VCaP (cell line): ENCODE measurements at regions not wholly inside any gene's neighbourhood (a gene's known extent, or its start where the extent isn't known, plus 50 kb on each side); places are given as distances from the start of the nearest gene placed in this dataset.

Experiments
- H3K27ac ChIP-seq: fragments of 450-650 bp; 2 replicates; pipeline ENCODE4 v1.5.1; 2017
- CTCF ChIP-seq: fragments of 450-650 bp; conservative IDR thresholded peaks from 2 replicates; pipeline ENCODE4 v1.5.1; 2017; ENCODE audit warnings: mild to moderate bottlenecking, moderate library complexity

GRCh38 chr3:117822416-117822815 lies 1112.8 kb downstream of the TUSC7 start:
- TF ChIP-seq CTCF = no peak
- H3K27ac ChIP-seq = no peak overlapping the region

GRCh38 chr3:117836296-117836695 lies 1126.7 kb downstream of the TUSC7 start:
- no peak overlapping the region for H3K27ac ChIP-seq
- TF ChIP-seq CTCF = no peak

GRCh38 chr3:117837391-117837790 lies 1127.8 kb downstream of the TUSC7 start:
- no peak overlapping the region for H3K27ac ChIP-seq
- no peak for TF ChIP-seq CTCF

GRCh38 chr3:117842086-117842485 lies 1132.5 kb downstream of the TUSC7 start:
- no peak overlapping the region for H3K27ac ChIP-seq
- TF ChIP-seq CTCF = no peak

- H3K27ac ChIP-seq = no peak overlapping the region
- no peak for TF ChIP-seq CTCF
Observed at GRCh38 chr3:117843356-117843755, 1133.8 kb downstream of the TUSC7 start.

GRCh38 chr3:117844676-117845075 lies 1135.1 kb downstream of the TUSC7 start:
- no peak for TF ChIP-seq CTCF
- no peak overlapping the region for H3K27ac ChIP-seq

GRCh38 chr3:117846238-117846637 lies 1136.7 kb downstream of the TUSC7 start:
- H3K27ac ChIP-seq = no peak overlapping the region
- TF ChIP-seq CTCF = no peak

GRCh38 chr3:117848606-117849005 lies 1139.0 kb downstream of the TUSC7 start:
- H3K27ac ChIP-seq = no peak overlapping the region
- TF ChIP-seq CTCF = no peak
